ENCODE measurements at regions not wholly inside any gene's neighbourhood (a gene's known extent, or its start where the extent isn't known, plus 50 kb on each side); places are given as distances from the start of the nearest gene placed in this dataset.
"Not testable (repeated sequence)": the region's sequence is repeated elsewhere in the genome, so short reads cannot be mapped to it uniquely, and the experiment has no call there.

DNA sequence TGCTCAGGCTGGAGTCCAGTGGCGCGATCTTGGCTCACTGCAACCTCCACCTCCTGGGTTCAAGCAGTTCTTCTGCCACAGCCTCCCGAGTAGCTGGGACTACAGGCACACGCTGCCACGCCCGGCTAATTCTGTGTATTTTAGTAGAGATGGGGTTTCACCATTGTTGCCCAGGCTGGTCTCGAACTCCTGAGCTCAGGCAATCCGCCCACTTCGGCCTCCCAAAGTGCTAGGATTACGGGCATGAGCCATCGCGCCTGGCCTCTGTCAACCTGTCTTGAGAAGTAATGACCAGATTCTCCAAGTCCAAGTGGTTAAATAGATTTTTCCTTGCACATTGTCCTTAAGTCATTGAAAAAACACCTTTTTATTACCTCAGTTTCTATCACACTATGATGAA lies 283.7 kb downstream of the KCNJ2 start:
- not testable (repeated sequence) for TF ChIP-seq POLR2A (IDR thresholded peaks at IDR 0.05)
- TF ChIP-seq, protein P1, sequence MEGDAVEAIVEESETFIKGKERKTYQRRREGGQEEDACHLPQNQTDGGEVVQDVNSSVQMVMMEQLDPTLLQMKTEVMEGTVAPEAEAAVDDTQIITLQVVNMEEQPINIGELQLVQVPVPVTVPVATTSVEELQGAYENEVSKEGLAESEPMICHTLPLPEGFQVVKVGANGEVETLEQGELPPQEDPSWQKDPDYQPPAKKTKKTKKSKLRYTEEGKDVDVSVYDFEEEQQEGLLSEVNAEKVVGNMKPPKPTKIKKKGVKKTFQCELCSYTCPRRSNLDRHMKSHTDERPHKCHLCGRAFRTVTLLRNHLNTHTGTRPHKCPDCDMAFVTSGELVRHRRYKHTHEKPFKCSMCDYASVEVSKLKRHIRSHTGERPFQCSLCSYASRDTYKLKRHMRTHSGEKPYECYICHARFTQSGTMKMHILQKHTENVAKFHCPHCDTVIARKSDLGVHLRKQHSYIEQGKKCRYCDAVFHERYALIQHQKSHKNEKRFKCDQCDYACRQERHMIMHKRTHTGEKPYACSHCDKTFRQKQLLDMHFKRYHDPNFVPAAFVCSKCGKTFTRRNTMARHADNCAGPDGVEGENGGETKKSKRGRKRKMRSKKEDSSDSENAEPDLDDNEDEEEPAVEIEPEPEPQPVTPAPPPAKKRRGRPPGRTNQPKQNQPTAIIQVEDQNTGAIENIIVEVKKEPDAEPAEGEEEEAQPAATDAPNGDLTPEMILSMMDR (IDR thresholded peaks at IDR 0.05), result not testable (repeated sequence)
